DMS53 treated with DMSO at 0.1 percent for 48 hours (cell line): ENCODE measurements at regions not wholly inside any gene's neighbourhood (a gene's known extent, or its start where the extent isn't known, plus 50 kb on each side); places are given as distances from the start of the nearest gene placed in this dataset.

Experiments
- DNase-seq: peaks from one replicate; lab custom pipeline; 2025; ENCODE audit not compliant: unreplicated experiment; lab: John Stamatoyannopoulos, UW

GRCh38 chr10:65306201-65306600 is 1619.6 kb upstream of the LRRTM3 start:
- no peak for DNase-seq

GRCh38 chr10:65312876-65313275 is 1613.0 kb upstream of the LRRTM3 start:
- DNase-seq, result no peak

GRCh38 chr10:65313406-65313805 is 1612.4 kb upstream of the LRRTM3 start:
- DNase-seq, result no peak

- DNase-seq, result no peak
Measured at GRCh38 chr10:65314253-65314652, 1611.6 kb upstream of the LRRTM3 start.

GRCh38 chr10:65319493-65319892 is 1606.3 kb upstream of the LRRTM3 start:
- no peak for DNase-seq

DNA sequence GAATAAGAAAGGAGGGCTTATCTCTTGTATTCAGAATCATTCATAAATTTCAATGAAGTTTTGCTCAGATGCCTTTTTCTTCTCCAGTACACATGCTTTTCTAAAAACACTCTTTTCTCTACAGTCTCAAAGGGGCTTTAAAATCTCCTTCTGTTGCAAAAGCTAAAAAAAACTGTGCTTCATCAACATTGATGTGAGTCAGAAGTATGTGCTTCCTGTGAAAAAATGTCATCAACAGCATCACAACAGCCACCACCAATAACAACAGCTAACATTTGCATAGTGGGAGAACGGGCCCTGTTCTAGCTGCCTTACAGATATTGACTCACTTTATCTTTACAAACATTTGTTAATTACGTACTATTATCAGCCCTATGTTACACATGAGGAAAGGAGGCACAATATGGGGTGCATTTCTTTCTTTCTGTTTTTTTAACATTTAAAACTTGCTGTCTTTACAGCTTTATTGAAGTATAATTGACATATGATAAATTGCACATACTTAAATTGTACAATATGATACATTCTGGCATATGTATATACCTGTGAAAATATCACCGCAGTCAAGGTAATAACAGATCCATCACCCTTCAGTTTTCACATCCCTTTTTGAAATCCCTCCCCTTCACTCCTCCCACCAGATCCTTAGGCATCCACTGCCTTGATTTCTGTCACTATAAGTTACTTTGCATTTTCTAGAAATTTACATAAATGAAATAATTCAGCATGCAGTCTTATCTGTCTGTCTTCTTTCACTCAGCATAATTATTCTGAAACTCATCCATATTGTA is 1605.4 kb upstream of the LRRTM3 start:
- no peak for DNase-seq

DNA sequence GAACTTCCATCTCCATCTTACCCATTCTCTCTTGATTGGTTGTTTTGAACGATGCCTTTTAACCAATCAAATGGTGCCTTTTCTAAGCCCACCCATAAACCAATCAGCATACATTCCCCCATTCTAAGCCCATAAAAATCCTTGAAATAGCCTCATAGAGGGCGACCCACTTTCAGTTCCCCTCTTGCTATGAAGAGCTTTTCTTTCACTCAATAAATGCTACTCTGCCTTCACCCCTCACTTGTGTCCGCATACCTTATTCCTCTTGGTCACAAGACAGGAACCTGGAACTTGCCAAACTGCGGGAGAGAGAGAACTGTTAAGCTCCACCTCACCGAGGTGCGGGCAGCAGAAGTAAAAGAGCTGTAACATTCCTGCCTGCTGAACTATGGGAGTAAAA is 1602.0 kb upstream of the LRRTM3 start:
- DNase-seq, result no peak

DNA sequence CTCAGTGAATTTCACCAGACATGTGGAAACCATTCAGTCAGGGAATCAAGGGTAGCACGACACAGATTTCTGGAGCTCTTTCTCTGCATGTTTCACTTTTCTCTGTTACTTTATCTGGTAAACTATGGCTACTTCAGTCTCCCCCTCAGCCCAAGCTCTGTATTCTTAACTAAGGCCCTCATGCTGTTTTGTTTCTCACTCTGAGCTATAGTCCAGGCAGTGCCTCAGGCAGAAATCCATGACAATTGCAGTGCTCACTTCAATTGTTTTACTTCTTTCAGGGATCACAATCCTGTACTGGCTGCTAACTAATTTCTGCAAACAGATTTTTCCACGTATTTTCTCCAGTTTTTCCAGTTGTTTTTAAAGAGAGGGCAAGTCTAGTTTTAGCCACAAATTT is 1599.9 kb upstream of the LRRTM3 start:
- DNase-seq, result no peak

GRCh38 chr10:65328486-65328885 is 1597.3 kb upstream of the LRRTM3 start:
- DNase-seq, result no peak

DNA sequence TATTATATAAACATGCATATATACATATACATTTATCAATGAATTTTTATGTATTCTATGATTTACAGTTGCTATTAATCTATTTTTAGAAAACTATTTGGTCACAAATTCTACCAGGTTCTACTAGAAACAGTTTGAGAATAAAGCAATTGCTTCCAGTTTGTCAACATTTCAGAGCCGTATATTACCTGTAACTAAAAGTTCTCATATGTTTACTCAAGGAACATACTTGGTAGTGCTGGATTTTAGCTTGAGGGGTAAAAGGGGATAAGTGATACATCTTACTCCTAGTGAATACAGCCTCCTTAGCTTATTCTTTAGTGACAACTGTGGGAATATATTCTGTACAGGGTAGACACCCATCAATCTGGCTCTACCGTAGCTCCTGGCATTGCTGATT is 1590.5 kb upstream of the LRRTM3 start:
- DNase-seq, result no peak

GRCh38 chr10:65340340-65340739 is 1585.5 kb upstream of the LRRTM3 start:
- no peak for DNase-seq

- no peak for DNase-seq
Measured at GRCh38 chr10:65341323-65341925, 1584.4 kb upstream of the LRRTM3 start.

GRCh38 chr10:65342245-65342644 is 1583.6 kb upstream of the LRRTM3 start:
- no peak for DNase-seq

DNA sequence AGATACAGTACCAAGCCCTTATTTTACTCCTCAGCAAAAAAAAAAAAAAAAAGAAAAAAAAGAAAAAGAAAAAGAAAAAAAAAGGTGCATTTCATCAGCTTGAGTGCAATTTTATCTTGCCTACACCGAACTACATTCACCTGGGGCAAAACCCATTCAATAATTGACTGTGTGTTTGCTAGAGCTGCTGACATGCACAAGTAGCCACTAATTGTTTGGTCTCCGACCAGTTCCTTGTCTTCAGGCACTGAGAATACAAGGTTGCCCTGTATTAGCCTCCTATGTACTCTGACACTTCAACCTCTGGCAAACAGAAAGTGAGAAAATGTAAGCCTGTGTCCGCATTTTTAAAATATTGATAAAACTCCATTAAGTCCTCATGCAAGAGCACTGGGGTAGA is 1579.4 kb upstream of the LRRTM3 start:
- DNase-seq, result no peak

DNA sequence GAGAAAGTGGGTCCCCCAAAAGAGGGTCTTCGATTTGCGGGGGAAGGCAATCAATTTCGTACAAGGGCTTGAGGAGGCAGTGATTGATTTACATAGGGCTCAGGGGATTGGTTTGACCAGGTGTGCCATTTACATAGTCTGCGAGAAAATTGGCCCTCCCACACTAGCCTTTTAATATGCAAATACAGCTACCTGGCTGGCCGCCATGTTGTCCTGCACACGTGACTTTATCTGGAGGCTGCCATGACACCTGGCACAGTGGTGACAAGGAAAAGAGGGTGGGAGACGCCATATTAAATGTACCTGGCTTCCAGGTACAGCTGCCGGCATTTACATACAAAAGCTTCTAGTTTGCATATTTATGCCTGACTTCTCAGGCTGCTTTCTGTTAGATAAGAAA is 1577.2 kb upstream of the LRRTM3 start:
- no peak for DNase-seq

DNA sequence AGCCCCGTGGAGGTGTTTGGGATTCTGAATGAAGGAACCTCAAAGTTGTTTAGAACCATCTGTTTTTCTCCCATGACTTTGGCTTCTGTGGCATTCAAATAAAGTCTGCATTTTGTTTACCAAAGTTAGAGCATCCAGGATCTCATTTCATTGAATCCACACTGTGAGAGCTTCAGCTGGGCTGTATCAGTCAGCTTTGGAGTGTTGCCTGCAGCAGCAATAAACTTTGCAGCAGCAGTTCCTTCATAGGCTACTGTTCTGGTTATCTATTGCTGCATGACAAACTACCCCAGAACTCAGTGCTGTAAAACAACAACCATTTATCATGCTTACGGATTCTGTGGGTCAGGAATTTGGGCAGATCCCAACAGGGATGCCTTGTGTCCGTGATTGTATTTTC is 1575.2 kb upstream of the LRRTM3 start:
- DNase-seq, result no peak

GRCh38 chr10:65355141-65355680 is 1570.6 kb upstream of the LRRTM3 start:
- no peak for DNase-seq

DNA sequence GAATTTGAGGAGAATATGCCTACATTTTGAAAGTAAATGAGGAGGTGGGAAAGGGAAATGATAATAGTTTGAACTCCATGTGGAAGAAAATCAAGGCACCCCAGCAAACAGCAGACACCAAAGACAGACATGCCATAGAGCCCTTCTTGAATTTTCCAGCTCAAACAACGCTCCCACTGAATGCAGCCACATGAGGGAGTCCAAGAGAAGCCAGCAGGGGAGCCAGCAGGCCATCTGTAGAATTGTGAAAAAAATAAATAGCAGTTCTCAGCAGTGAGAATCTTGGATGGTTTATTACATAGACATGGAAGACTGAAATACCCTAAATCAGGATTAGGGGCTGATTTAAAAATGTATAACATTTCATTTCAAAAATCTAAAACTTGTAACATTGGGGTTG is 1567.3 kb upstream of the LRRTM3 start:
- DNase-seq, result peak; percentile 19

GRCh38 chr10:65360497-65360896 is 1565.3 kb upstream of the LRRTM3 start:
- DNase-seq, result no peak

DNA sequence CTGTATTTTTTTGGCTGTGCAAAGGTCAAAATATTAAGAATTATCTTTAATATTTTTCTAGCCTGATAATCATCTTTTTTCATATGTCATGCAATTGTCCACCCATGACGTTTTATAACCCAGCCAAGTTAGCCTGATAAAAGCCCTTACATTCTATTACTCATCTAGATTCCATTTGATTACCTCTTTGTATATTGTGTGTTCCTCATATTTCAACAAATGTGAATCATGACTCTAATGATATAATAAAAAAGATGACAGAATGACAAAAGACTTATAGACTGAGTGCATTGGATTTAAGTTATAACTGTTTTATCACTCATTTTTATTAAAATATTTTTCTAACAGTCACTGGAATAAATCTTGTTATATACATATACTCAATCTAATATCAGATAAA is 1560.0 kb upstream of the LRRTM3 start:
- no peak for DNase-seq

GRCh38 chr10:65367706-65368105 is 1558.1 kb upstream of the LRRTM3 start:
- no peak for DNase-seq

DNA sequence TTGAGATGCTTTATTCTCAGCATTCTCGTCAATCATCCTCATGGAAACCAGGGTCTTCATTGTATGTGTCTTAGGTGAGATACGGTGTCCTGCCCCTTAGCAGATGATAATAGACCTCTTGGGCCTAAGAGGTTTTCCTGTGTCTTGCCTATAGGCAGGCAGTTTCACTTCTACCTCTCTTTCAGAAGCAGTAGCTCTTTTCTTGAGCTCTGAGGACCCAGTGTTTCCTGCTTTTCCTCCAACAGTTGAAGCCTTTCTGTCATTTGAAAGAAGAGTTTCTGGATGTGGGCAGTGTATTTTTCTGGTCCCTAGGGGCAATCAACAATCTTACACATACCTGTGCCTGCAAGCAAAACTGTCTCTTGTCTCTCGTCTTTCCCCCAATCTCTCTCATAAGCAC is 1550.3 kb upstream of the LRRTM3 start:
- no peak for DNase-seq

GRCh38 chr10:65377687-65378086 is 1548.1 kb upstream of the LRRTM3 start:
- no peak for DNase-seq
